GM13977 (cell line): ENCODE measurements at regions not wholly inside any gene's neighbourhood (a gene's known extent, or its start where the extent isn't known, plus 50 kb on each side); places are given as distances from the start of the nearest gene placed in this dataset.

ENCODE experiments used
- DNase-seq: peaks from one replicate; pipeline ENCODE4 v3.0.0; 2012; ENCODE audit warnings: low spot score
- in situ Hi-C: fragments of 300-500 bp; cut with MboI; formaldehyde crosslinking; loops from one replicate; pipeline ENCODE4 v1.12.0; 2022; ENCODE audit warnings: low sequenced_read_pairs, low pct_unique_long_range_greater_than_20kb, mixed read lengths, inconsistent platforms; ENCODE audit not compliant: unreplicated experiment
- TF ChIP-seq, protein P1 (sequence below): IDR thresholded peaks from 2 replicates; pipeline ENCODE4 v1.5.1; 2012; ENCODE audit warnings: mild to moderate bottlenecking, control low read depth; ENCODE audit not compliant: insufficient read depth; ENCODE audit errors: extremely low read depth, missing control alignments

DNA sequence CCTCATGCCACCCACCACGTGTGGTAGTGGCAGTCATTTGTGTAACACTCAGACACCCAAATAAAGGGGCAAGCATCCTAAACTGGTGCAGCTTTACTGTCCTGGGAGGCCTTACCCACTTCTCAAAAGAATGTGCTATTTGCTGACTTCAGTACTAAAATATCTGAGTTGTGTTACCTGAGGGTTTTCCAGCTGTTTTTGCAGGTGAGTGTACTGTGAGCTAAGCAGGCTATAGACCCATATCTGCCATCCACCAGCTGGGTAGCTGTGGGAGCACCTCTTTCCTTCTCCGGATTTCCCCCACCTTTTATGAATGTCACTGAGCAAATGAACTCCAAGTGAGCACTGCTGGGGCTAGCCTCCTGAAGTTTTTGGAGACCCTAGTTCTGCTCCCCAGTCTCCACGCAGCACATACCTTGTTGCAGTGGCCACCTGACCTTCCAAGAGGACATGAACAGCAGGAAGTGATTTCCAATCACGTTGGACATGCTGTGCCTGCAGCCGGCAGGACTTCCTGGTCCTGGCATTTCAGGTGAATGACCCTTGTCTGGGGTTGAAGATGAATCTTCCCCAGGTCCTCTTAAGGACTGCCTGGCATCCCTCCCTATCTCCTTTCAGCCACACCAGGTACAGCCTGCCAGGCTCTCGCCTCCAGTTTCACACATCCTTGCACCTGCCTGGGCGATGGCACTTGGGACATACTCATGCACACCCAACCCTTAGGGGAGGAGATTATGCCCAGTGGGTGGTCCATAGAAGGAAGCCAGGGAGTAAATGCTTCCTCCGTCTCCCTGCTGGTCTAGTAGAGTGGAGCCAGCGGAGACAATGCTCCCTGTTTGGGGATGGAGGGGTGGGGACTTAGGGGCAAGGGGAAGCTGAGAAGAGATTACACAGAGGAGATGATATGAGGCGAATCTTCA, 109.5 kb upstream of the SPATA13 start:
- no peak for DNase-seq
- TF ChIP-seq, protein P1, sequence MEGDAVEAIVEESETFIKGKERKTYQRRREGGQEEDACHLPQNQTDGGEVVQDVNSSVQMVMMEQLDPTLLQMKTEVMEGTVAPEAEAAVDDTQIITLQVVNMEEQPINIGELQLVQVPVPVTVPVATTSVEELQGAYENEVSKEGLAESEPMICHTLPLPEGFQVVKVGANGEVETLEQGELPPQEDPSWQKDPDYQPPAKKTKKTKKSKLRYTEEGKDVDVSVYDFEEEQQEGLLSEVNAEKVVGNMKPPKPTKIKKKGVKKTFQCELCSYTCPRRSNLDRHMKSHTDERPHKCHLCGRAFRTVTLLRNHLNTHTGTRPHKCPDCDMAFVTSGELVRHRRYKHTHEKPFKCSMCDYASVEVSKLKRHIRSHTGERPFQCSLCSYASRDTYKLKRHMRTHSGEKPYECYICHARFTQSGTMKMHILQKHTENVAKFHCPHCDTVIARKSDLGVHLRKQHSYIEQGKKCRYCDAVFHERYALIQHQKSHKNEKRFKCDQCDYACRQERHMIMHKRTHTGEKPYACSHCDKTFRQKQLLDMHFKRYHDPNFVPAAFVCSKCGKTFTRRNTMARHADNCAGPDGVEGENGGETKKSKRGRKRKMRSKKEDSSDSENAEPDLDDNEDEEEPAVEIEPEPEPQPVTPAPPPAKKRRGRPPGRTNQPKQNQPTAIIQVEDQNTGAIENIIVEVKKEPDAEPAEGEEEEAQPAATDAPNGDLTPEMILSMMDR = no peak
- in situ Hi-C loops = no loop called here

GRCh38 chr13:24052547-24053518, 107.7 kb upstream of the SPATA13 start:
- in situ Hi-C loops = no loop called here
- TF ChIP-seq, protein P1 = no peak
- no peak for DNase-seq

DNA sequence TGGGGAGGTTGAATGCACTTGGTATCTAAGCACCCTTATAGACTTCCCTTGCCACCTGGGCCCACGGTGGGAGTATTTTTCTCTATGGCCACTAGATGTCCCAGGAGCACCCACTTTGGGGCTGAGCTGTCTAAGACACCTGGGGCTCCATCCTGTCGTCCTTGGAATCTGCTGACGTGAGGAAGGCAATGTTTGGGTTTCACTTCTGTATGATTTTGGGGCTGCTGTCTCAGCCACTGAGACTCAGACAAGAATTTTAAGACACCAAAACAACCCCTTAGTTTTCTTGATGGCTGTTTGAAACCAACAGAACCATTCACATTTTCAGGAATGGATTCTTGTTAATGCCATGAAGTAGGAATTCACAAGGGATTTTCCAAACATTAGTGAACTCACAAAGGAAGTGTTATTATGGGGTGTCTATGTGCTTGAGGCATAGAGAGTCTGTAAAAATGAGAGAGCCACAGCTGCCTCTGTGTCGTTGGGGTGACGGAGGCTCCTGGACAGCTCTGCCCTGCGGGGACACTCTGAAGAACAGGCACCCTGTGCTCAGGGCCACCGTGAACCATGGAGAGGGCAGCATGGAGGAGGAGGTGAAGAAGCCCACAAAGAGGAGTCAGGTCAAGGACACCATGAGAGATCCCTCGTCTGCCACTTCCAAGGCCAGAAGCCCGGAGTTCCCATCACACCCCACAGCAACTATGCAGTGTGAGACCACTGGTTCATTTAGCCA, 106.8 kb upstream of the SPATA13 start:
- TF ChIP-seq, protein P1 = peak; percentile 81
- DNase-seq = peak; percentile 80
- in situ Hi-C loops = no loop called here

DNA sequence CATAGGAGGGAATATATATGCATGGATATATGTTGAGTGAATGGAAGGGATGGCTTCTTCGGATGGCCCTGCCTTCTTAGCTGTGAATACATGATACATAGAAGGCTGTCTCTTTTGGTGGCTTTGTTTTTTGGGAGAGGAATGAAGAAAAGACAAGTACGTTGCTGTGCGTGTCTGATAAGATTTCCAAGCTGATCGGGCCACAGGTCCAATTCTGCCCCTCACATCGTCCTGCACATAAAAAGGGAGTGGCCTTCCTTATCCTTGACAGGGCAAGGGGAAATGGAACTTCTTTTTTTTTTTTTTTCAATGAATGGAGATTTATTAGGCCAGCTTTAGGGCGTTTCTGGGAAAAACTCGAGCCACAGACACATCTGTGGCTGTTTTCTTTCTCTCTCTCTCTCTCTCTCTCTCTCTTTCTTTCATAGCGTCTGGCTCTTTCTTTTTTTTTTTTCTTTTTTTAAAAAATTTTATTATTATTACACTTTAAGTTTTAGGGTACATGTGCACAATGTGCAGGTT, 103.8 kb upstream of the SPATA13 start:
- DNase-seq = no peak
- in situ Hi-C loops = no loop called here
- TF ChIP-seq, protein P1 = no peak

DNA sequence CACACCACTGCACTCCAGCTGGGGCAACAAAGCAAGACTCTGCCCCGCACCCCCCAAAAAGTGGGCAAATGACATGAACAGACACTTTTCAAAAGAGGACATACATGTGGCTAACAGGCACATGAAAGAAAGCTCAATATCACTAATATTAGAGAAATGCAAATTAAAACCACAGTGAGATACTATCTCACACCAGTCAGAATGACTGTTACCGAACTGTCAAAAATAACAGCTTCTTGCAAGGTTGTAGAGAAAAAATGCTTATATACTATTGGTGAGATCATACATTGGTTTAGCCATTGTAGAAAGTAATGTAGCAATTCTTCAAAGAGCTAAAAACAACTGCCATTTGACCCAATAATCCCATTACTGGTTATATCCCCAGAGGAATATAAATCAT, 99.5 kb upstream of the SPATA13 start:
- no peak for DNase-seq
- TF ChIP-seq, protein P1 = no peak
- in situ Hi-C loops = no loop called here

DNA sequence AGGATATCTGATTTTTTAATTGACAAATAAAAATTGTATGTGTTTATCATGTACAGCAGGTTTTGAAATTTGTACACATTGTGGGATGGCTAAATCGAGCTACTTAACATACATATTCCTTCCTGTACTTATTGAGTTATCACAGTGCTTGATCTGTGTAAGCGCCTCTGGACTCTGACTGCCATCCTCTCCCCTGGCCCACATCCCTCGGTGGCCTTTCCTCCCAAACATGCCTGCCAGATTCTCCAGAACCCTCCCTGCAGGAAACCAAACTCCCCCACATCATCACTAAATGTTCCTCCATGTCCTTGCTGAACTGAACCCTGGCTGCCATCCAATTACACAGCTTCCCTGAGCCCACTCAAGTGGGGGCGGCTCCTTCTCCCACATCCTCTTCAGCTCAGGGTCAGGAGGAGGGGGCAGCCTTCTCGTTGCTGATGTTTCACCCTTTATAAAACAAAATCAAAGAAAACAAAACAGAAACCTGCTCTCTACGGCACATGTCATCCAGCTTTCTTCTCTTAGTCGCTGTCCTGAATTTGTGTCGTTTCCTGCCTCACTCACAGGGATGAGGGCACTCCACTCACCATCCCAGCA, 97.1 kb upstream of the SPATA13 start:
- TF ChIP-seq, protein P1 = no peak
- DNase-seq = no peak
- in situ Hi-C loops = no loop called here
